ENCODE measurements at regions not wholly inside any gene's neighbourhood (a gene's known extent, or its start where the extent isn't known, plus 50 kb on each side); places are given as distances from the start of the nearest gene placed in this dataset.

- DNase-seq (ENCODE audit: low read depth in 2 of 2), result no peak
Observed at GRCh38 chr2:6512589-6512988, 353.1 kb downstream of the CMPK2 start.

- DNase-seq (ENCODE audit: low read depth in 2 of 2), result no peak
Observed at GRCh38 chr2:6516674-6517073, 349.0 kb downstream of the CMPK2 start.

- DNase-seq (ENCODE audit: low read depth in 2 of 2), result no peak
Observed at GRCh38 chr2:6518361-6518760, 347.3 kb downstream of the CMPK2 start.

DNA sequence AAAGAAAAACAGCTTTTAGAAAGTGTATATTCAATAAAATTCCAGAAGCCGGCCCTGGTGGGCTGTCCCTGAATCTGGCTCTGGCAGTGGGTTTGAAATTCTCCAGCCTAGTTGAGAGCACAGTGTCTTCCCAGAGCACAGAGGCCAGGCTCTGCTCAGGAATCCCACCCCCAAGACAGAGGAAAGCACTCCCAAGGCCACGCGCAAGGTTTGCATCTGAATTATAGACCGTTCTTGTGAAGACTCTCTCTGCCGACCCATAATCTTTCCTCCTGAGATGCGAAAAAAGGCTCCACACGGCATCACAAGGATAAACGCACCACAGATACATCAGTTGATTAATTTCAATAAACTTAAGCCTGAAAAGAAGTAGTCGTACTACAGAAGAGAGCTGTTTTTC lies 342.2 kb downstream of the CMPK2 start:
- DNase-seq (ENCODE audit: low read depth in 2 of 2), result no peak

DNA sequence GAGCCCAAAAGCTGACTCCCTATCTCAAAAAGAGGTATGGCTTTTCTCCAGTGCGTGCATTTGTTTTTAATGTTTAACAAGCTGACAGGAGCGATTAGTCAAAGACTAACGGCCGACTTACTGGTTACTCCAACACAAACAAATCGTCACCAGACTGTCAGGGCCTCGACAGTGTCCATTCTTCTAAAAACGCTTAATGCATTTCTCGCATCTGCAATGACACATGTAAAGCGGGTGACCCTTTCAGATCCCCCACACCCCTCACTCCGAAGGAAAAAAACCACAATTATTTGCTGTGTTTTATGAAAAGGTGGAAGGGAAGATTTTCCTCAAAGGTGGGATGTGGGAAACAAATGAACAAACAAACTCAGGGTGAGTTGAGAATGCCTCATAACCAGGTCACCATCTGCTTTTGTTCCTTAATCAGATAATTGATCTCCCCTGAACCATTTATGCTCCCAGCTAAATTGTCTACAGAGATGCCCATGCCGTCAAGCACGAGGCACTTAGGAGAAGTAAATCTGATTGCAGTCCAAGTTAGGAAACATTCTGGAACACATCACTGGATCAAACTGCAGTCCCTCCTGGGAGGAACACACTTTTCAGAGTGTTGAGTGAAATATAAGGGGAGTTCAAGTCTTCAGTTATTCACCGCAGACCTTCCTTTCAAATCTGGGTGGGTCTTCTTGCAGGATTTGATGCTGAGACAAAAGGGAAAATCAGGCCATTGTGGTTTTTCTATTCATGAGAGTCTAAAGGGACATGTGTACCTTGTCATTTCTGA lies 340.8 kb downstream of the CMPK2 start:
- no peak for DNase-seq (ENCODE audit: low read depth in 2 of 2)

- no peak for DNase-seq (ENCODE audit: low read depth in 2 of 2)
Observed at GRCh38 chr2:6525475-6525964, 340.2 kb downstream of the CMPK2 start.

DNA sequence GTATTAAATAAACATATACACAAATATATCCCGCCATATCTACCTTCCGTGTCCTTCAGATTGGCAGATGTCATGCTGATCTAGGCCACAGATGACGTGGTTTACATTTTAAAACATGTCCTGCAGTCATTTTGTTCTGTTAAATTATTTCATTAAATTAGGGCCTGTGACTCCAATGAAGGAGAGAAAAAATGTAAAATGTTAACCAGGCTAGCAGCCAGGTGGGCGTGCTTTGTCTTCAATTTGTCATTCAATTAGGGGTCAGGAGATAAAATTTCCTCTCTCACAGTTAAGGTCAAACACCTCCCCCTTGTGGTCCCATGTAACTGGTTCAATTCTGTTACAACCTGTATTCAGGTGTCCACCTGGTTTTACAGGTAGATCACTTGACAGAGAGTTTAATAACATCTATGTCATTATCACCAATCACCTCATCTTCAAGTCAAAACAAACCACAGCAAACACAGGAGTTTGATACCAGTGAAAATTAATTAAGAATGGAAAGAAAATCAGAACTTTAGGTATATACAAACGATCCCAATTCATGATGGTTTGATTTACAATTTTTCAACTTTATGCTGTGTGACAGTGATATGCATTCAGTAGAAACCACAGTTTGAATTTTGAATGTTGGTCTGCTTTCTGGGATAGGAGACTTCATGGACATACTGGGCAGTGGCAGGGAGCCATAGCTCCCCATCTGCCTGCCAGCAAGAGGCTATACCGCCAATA lies 339.4 kb downstream of the CMPK2 start:
- no peak for DNase-seq (ENCODE audit: low read depth in 2 of 2)

- DNase-seq (ENCODE audit: low read depth in 2 of 2), result no peak
Observed at GRCh38 chr2:6531304-6531703, 334.4 kb downstream of the CMPK2 start.

DNA sequence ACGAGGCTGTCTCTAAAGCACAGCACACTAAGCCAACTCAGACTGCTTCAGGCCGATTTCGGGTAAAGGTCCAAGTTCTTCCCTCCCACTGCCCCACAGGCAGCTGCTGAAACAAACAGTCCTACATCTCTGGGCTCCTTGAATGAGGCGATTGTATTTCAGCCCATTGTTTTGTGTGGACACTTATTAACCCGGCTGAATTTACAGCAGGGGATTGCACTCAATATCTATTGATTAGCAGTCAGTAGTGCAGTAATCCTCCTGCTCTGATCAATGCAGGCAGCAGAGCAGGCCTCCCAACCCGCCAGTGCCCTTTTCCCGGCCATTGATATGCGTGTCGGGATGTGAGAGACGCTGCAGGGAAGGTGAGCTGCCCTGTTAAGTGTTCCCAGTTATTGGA lies 330.1 kb downstream of the CMPK2 start:
- DNase-seq (ENCODE audit: low read depth in 2 of 2), result no peak

- DNase-seq (ENCODE audit: low read depth in 2 of 2), result no peak
Observed at GRCh38 chr2:6538607-6539006, 327.1 kb downstream of the CMPK2 start.

GRCh38 chr2:6545336-6545735 lies 320.4 kb downstream of the CMPK2 start:
- no peak for DNase-seq (ENCODE audit: low read depth in 2 of 2)

DNA sequence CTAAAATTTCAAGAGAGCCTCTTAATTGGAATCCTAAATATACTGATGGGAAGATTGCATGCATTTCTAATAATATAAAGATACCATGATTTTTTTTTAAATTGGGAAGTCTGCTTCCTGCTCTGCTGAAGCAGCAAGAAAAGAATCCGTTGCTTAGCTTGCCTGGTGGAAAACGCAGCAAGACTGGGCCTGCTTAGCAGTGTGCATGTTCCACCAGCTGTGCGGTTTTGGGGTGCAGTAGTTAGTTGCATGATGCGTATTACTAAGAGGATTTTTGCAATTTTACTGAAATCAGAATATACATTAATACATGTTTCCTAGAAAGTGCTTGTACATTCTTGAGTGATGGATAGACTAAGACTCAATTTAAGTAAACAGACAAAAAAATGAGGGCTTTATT lies 319.9 kb downstream of the CMPK2 start:
- DNase-seq (ENCODE audit: low read depth in 2 of 2), result no peak

- no peak for DNase-seq (ENCODE audit: low read depth in 2 of 2)
Observed at GRCh38 chr2:6554466-6554865, 311.2 kb downstream of the CMPK2 start.

DNA sequence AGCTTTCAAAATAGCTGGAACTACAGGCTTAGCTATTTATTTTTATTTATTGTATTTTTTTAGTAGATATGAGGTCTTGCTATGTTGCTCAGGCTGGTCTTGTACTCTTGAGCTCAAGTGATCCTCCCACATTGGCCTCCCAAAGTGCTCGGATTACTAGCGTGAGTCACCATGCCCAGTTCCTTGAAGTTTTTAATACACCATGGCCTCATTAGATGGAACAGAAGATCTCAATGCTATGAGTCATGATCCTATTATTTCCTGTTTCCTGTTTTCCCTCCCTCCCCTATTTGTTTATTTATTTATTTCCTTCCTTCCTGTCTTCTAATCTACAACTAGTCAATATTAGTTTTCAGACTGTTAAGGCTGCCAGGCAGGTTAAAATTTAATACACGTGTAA lies 309.0 kb downstream of the CMPK2 start:
- no peak for DNase-seq (ENCODE audit: low read depth in 2 of 2)

GRCh38 chr2:6557737-6558136 lies 308.0 kb downstream of the CMPK2 start:
- DNase-seq (ENCODE audit: low read depth in 2 of 2), result no peak

GRCh38 chr2:6562771-6563170 lies 302.9 kb downstream of the CMPK2 start:
- DNase-seq (ENCODE audit: low read depth in 2 of 2), result no peak

GRCh38 chr2:6564326-6564725 lies 301.4 kb downstream of the CMPK2 start:
- no peak for DNase-seq (ENCODE audit: low read depth in 2 of 2)

DNA sequence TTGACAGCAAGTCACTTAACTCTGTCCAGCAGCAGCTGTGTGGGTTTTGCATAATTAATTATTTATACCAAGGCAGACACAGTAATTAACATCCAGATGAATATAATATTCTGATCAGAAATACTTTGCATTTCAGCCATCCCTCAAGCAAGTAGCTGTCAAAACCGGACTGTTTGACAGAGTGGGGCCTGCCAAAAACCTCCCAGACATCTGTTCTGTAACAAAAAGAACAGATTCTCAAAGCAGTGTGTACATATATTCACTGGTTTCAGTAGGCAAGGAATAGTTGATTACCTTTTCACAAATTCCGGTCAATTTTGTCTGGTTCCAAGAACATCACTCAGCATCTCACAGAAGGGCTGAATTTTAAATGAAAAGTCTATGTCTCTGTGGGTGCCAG lies 291.6 kb downstream of the CMPK2 start:
- no peak for DNase-seq (ENCODE audit: low read depth in 2 of 2)

DNA sequence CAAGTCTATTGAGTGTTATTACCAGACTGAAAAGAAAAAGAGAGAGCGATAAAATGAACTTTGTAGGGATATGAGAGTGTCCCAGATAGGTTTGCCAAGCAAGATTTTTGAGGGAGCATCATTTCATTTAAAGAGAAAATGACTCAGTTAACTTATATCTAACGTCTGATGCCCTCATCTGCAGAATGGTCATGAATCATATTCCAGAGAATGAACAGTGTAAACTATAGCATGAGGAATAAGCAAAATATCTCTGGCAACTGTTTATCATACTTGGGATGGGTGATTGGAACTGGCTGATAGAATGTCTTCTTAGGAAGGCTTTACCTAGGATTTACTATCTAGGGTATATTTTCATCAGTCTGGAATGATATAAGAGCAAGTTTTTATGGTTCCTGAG lies 289.4 kb downstream of the CMPK2 start:
- DNase-seq (ENCODE audit: low read depth in 2 of 2), result no peak

DNA sequence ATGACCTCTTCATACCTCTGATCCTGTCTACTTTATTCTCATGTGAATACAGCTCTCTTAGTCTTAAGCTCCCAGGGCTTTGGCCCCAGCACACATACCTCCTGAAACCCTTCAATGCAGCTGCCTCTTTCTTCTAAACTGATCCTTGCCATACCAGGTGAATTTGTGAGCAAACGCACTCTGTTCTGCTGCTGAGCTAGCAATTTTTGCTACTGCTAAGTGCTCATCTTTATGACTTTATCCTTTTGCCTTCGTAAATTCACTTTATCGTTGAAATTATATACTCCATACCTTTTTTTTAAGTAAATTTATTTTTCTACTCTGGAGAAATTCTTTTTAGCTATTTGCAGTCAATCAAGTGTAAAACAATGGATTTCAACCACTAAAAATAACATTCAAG lies 287.7 kb downstream of the CMPK2 start:
- no peak for DNase-seq (ENCODE audit: low read depth in 2 of 2)

- no peak for DNase-seq (ENCODE audit: low read depth in 2 of 2)
Observed at GRCh38 chr2:6578416-6578815, 287.3 kb downstream of the CMPK2 start.

DNA sequence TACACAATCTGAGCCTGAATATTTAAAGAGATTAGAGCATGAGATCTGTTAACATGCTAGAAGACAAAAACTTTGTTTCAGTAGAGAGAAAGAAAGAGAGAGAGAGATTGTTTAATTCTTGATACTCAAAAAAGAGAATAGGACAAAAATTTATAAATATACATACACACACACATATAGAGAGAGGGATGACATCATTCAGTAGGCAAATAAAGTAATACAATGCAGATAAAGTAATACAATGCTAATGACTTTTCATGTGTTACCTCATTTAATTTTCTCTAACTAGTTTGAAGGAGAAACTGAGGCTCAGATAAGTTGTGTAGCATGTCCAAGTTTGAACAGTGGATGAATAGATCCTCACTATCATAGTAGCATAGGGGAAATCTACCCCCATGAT lies 286.4 kb downstream of the CMPK2 start:
- no peak for DNase-seq (ENCODE audit: low read depth in 2 of 2)

DNA sequence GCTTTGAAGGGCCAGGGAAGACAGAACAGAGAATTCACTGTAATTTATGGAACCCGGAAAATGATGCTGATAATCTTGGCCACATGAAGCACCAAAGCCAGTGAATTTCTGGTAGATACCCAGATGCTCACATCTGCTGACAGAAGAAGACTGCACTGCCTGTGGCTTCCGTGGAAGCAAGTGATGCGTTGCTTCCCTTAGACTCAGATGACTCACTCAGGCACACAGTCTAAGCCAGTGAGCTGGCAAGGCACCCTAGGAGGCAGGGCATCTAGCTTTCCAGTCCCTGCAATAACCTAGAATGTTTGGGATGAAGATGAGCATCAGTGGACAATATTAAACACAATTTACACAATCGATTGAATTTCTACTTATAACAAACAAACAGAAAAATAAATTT lies 284.7 kb downstream of the CMPK2 start:
- no peak for DNase-seq (ENCODE audit: low read depth in 2 of 2)

All from dermis microvascular lymphatic vessel endothelial cell (primary cell).